GM23248 (cell line): ENCODE measurements at regions not wholly inside any gene's neighbourhood (a gene's known extent, or its start where the extent isn't known, plus 50 kb on each side); places are given as distances from the start of the nearest gene placed in this dataset.

Source experiments
- EZH2 ChIP-seq: fragments of 200-600 bp; sonication (generic); IDR thresholded peaks from 2 replicates; pipeline ENCODE4 v1.6.1; 2018; ENCODE audit warnings: antibody characterized with exemption, mild to moderate bottlenecking; ENCODE audit not compliant: insufficient read depth, poor library complexity, severe bottlenecking
- EZH2phosphoT487 ChIP-seq: fragments of 200-600 bp; sonication (generic); IDR thresholded peaks from 2 replicates; pipeline ENCODE4 v1.6.1; 2018; ENCODE audit warnings: antibody characterized with exemption, moderate library complexity, mild to moderate bottlenecking, low read depth; ENCODE audit not compliant: insufficient read depth

- TF ChIP-seq EZH2 (no peak), EZH2phosphoT487 (no peak)
Observed at GRCh38 chr20:23229989-23230388, 120.6 kb upstream of the NXT1 start.
